Transverse colon (tissue), 3 donors: ENCODE measurements at regions not wholly inside any gene's neighbourhood (a gene's known extent, or its start where the extent isn't known, plus 50 kb on each side); places are given as distances from the start of the nearest gene placed in this dataset.

Source experiments
- POLR2A ChIP-seq: fragments of 450-650 bp; IDR thresholded peaks from one replicate; pipeline ENCODE4 v1.6.1; 2016; ENCODE audit warnings: antibody characterized with exemption, mild to moderate bottlenecking, moderate library complexity
- TF ChIP-seq, protein P1 (sequence below), 5 experiments: fragments of 200-600 bp in 3 of 5; fragments of 450-650 bp in 2 of 5; sonication (generic) in 3 of 5; IDR thresholded peaks; 1 replicate in 2 of 5; 2 replicates in 3 of 5; pipeline ENCODE4 v1.5.1; 2016 to 2017; ENCODE audit warnings: antibody characterized with exemption in 5 of 5, inconsistent platforms in 3 of 5, mild to moderate bottlenecking in 2 of 5, moderate library complexity in 1 of 5

GRCh38 chrX:65883556-65883955, 156.3 kb downstream of the VSIG4 start:
- TF ChIP-seq, protein P1, sequence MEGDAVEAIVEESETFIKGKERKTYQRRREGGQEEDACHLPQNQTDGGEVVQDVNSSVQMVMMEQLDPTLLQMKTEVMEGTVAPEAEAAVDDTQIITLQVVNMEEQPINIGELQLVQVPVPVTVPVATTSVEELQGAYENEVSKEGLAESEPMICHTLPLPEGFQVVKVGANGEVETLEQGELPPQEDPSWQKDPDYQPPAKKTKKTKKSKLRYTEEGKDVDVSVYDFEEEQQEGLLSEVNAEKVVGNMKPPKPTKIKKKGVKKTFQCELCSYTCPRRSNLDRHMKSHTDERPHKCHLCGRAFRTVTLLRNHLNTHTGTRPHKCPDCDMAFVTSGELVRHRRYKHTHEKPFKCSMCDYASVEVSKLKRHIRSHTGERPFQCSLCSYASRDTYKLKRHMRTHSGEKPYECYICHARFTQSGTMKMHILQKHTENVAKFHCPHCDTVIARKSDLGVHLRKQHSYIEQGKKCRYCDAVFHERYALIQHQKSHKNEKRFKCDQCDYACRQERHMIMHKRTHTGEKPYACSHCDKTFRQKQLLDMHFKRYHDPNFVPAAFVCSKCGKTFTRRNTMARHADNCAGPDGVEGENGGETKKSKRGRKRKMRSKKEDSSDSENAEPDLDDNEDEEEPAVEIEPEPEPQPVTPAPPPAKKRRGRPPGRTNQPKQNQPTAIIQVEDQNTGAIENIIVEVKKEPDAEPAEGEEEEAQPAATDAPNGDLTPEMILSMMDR (IDR thresholded peaks at IDR 0.05), result no peak
- no peak for TF ChIP-seq POLR2A
